ENCODE measurements at regions not wholly inside any gene's neighbourhood (a gene's known extent, or its start where the extent isn't known, plus 50 kb on each side); places are given as distances from the start of the nearest gene placed in this dataset.

- DNase-seq (ENCODE audit: low spot score), result no peak
- 50% methylated on average over 2 of the region's 2 CpGs for whole genome bisulfite sequencing
- Histone ChIP-seq H3K9me3 (ENCODE audit: control insufficient read depth in 4 of 4, low read length in 3 of 4) (no peaks in the 10 kb centered on the region), H3K4me1 (ENCODE audit: control insufficient read depth in 4 of 4, insufficient read depth in 4 of 4, low read length in 3 of 4) (peaks cover 0 to 3% (median 2%) of the 10 kb centered on the region in 4 donors), H3K9ac (ENCODE audit: low read depth in 1 of 2, low read length in 2 of 2) (no peak overlapping the region), H3K27ac (ENCODE audit: low read depth in 1 of 2, low read length in 2 of 2) (no peak overlapping the region), H3K4me3 (ENCODE audit: low read depth in 1 of 3, low read length in 3 of 3) (no peak overlapping the region), H3K27me3 (ENCODE audit: control insufficient read depth in 4 of 4, insufficient read depth in 4 of 4, low read length in 3 of 4) (no peaks in the 10 kb centered on the region), H3K36me3 (ENCODE audit: control insufficient read depth in 4 of 4, insufficient read depth in 3 of 4, low read depth in 1 of 4, low read length in 3 of 4) (no peaks in the 10 kb centered on the region)
- TF ChIP-seq MAX (IDR thresholded peaks at IDR 0.05) (no peak), REST (IDR thresholded peaks at IDR 0.05) (no peak), YY1 (IDR thresholded peaks at IDR 0.05) (no peak), HNF4A (conservative IDR thresholded peaks at IDR 0.05) (no peak), RXRA (IDR thresholded peaks at IDR 0.05) (no peak)
Observed at GRCh38 chr3:110808630-110809029, 263.0 kb upstream of the NECTIN3 start.

GRCh38 chr3:110810356-110810755 is 261.3 kb upstream of the NECTIN3 start:
- Histone ChIP-seq H3K9me3 (ENCODE audit: control insufficient read depth in 4 of 4, low read length in 3 of 4) (no peaks in the 10 kb centered on the region), H3K4me1 (ENCODE audit: control insufficient read depth in 4 of 4, insufficient read depth in 4 of 4, low read length in 3 of 4) (peaks cover 0 to 3% (median 2%) of the 10 kb centered on the region in 4 donors), H3K9ac (ENCODE audit: low read depth in 1 of 2, low read length in 2 of 2) (no peak overlapping the region), H3K36me3 (ENCODE audit: control insufficient read depth in 4 of 4, insufficient read depth in 3 of 4, low read depth in 1 of 4, low read length in 3 of 4) (no peaks in the 10 kb centered on the region), H3K27me3 (ENCODE audit: control insufficient read depth in 4 of 4, insufficient read depth in 4 of 4, low read length in 3 of 4) (no peaks in the 10 kb centered on the region), H3K4me3 (ENCODE audit: low read depth in 1 of 3, low read length in 3 of 3) (no peak overlapping the region), H3K27ac (ENCODE audit: low read depth in 1 of 2, low read length in 2 of 2) (no peak overlapping the region)
- no peak for TF ChIP-seq CTCF (IDR thresholded peaks at IDR 0.05; ENCODE audit: low read depth, low read length, missing input control)
- no peak for DNase-seq (ENCODE audit: low spot score)
- WGBS, result 88% methylated on average over 1 of the region's 1 CpG

GRCh38 chr3:110811050-110811449 is 260.6 kb upstream of the NECTIN3 start:
- H3K9ac ChIP-seq (ENCODE audit: low read depth in 1 of 2, low read length in 2 of 2), result no peak overlapping the region
- no peak overlapping the region for H3K27ac ChIP-seq (ENCODE audit: low read depth in 1 of 2, low read length in 2 of 2)
- H3K36me3 ChIP-seq (ENCODE audit: control insufficient read depth in 4 of 4, insufficient read depth in 3 of 4, low read depth in 1 of 4, low read length in 3 of 4), result no peaks in the 10 kb centered on the region
- peaks cover 0 to 3% (median 2%) of the 10 kb centered on the region in 4 donors for H3K4me1 ChIP-seq (ENCODE audit: control insufficient read depth in 4 of 4, insufficient read depth in 4 of 4, low read length in 3 of 4)
- no peak for DNase-seq (ENCODE audit: low spot score)
- H3K4me3 ChIP-seq (ENCODE audit: low read depth in 1 of 3, low read length in 3 of 3), result no peak overlapping the region
- H3K27me3 ChIP-seq (ENCODE audit: control insufficient read depth in 4 of 4, insufficient read depth in 4 of 4, low read length in 3 of 4), result no peaks in the 10 kb centered on the region
- no peaks in the 10 kb centered on the region for H3K9me3 ChIP-seq (ENCODE audit: control insufficient read depth in 4 of 4, low read length in 3 of 4)
- no peak for TF ChIP-seq CTCF (IDR thresholded peaks at IDR 0.05; ENCODE audit: low read depth, low read length, missing input control)
- TF ChIP-seq RAD21 (IDR thresholded peaks at IDR 0.05), result peak; percentile 19 to 48
- peak in 1 of 2 donors; percentile 52 for TF ChIP-seq JUND (IDR thresholded peaks at IDR 0.05)
- peak; percentile 57 for TF ChIP-seq FOXA2 (IDR thresholded peaks at IDR 0.05)
- no peak for TF ChIP-seq RXRA (IDR thresholded peaks at IDR 0.05)
- TF ChIP-seq ZBTB33 (IDR thresholded peaks at IDR 0.05), result no peak
- TF ChIP-seq TAF1 (conservative IDR thresholded peaks at IDR 0.05), result no peak
- no peak for TF ChIP-seq ATF3 (IDR thresholded peaks at IDR 0.05)
- TF ChIP-seq EGR1 (IDR thresholded peaks at IDR 0.05; ENCODE audit: low read depth in 2 of 2), result no peak
- no peak for TF ChIP-seq SP1 (IDR thresholded peaks at IDR 0.05)
- peak; percentile 63 for TF ChIP-seq YY1 (IDR thresholded peaks at IDR 0.05)
- no peak for TF ChIP-seq NR2F2 (IDR thresholded peaks at IDR 0.05)
